ENCODE measurements at regions not wholly inside any gene's neighbourhood (a gene's known extent, or its start where the extent isn't known, plus 50 kb on each side); places are given as distances from the start of the nearest gene placed in this dataset.

- no peak for TF ChIP-seq CTCF (IDR thresholded peaks at IDR 0.05; ENCODE audit: low read depth, low read length)
- no peak overlapping the region for H3K4me3 ChIP-seq (ENCODE audit: low read depth, low read length)
These were observed 126.0 kb upstream of the CADM1 start for GRCh38 chr11:115630214-115630613.

- TF ChIP-seq CTCF (IDR thresholded peaks at IDR 0.05; ENCODE audit: low read depth, low read length): no peak
- H3K4me3 ChIP-seq (ENCODE audit: low read depth, low read length): no peak overlapping the region
These were observed 125.3 kb upstream of the CADM1 start for GRCh38 chr11:115629456-115630015.

GRCh38 chr11:115627666-115628460 lies 123.6 kb upstream of the CADM1 start:
- H3K4me3 ChIP-seq (ENCODE audit: low read depth, low read length): no peak overlapping the region
- TF ChIP-seq CTCF (IDR thresholded peaks at IDR 0.05; ENCODE audit: low read depth, low read length): no peak

GRCh38 chr11:115627071-115627470 lies 122.9 kb upstream of the CADM1 start:
- H3K4me3 ChIP-seq (ENCODE audit: low read depth, low read length): no peak overlapping the region
- no peak for TF ChIP-seq CTCF (IDR thresholded peaks at IDR 0.05; ENCODE audit: low read depth, low read length)

GRCh38 chr11:115626414-115626813 lies 122.2 kb upstream of the CADM1 start:
- no peak for TF ChIP-seq CTCF (IDR thresholded peaks at IDR 0.05; ENCODE audit: low read depth, low read length)
- H3K4me3 ChIP-seq (ENCODE audit: low read depth, low read length): no peak overlapping the region

GRCh38 chr11:115625502-115625901 lies 121.3 kb upstream of the CADM1 start:
- H3K4me3 ChIP-seq (ENCODE audit: low read depth, low read length): no peak overlapping the region
- no peak for TF ChIP-seq CTCF (IDR thresholded peaks at IDR 0.05; ENCODE audit: low read depth, low read length)

- no peak overlapping the region for H3K4me3 ChIP-seq (ENCODE audit: low read depth, low read length)
- TF ChIP-seq CTCF (IDR thresholded peaks at IDR 0.05; ENCODE audit: low read depth, low read length): no peak
These were observed 119.8 kb upstream of the CADM1 start for GRCh38 chr11:115624065-115624464.
